ENCODE measurements at regions not wholly inside any gene's neighbourhood (a gene's known extent, or its start where the extent isn't known, plus 50 kb on each side); places are given as distances from the start of the nearest gene placed in this dataset.

DNA sequence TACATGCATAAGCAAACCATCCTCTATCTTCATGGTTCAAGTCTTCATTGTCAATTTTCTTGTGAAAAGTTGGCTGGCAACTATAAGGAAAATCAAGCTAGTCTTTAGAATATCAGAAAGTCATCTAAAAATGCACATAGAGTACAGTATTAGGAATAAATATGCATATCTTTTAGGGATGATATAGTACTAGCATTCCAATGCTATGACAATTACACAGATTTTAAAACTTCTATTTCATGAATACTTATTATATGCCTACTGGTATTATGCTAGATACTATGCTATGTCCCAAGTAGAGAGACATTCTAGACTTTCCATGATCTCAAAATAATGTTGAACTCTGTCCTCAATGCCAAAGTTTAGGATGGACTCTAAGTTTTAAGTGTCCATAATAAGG is 81.3 kb upstream of the NAALADL2 start:
- TF ChIP-seq, protein P1, sequence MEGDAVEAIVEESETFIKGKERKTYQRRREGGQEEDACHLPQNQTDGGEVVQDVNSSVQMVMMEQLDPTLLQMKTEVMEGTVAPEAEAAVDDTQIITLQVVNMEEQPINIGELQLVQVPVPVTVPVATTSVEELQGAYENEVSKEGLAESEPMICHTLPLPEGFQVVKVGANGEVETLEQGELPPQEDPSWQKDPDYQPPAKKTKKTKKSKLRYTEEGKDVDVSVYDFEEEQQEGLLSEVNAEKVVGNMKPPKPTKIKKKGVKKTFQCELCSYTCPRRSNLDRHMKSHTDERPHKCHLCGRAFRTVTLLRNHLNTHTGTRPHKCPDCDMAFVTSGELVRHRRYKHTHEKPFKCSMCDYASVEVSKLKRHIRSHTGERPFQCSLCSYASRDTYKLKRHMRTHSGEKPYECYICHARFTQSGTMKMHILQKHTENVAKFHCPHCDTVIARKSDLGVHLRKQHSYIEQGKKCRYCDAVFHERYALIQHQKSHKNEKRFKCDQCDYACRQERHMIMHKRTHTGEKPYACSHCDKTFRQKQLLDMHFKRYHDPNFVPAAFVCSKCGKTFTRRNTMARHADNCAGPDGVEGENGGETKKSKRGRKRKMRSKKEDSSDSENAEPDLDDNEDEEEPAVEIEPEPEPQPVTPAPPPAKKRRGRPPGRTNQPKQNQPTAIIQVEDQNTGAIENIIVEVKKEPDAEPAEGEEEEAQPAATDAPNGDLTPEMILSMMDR (IDR thresholded peaks at IDR 0.05; ENCODE audit: low read depth, low read length, poor library complexity, severe bottlenecking), result no peak
- TF ChIP-seq EZH2phosphoT487 (IDR thresholded peaks at IDR 0.05; ENCODE audit: borderline replicate concordance, low read length), result no peak
